Heart left ventricle (tissue), 16 donors: ENCODE measurements at regions not wholly inside any gene's neighbourhood (a gene's known extent, or its start where the extent isn't known, plus 50 kb on each side); places are given as distances from the start of the nearest gene placed in this dataset.

Experiments used
- ATAC-seq, 4 donors: fragments of 200-7000 bp; cut with Tn5 transposase; one replicate each; pipeline ENCODE4 v1.9.1; 2020 to 2022; ENCODE audit warnings: moderate library complexity in 4 of 4, mild to moderate bottlenecking in 3 of 4, moderate number of reproducible peaks in 1 of 4
- DNase-seq, 5 donors: peaks; one replicate each; pipeline ENCODE4 v3.0.0-alpha.2; 2020
- H3K27ac ChIP-seq, 12 donors: fragments of 200-600 bp; sonication (generic) in 4 of 12; one replicate each; pipeline versions ENCODE4 v1.5.0 to v1.8.0; 2016 to 2022; ENCODE audit warnings: mild to moderate bottlenecking in 2 of 12
- H3K27me3 ChIP-seq, 9 donors: fragments of 200-600 bp; sonication (generic) in 2 of 9; one replicate each; pipeline versions ENCODE4 v1.5.1 to v1.8.0; 2016 to 2022; ENCODE audit warnings: mild to moderate bottlenecking in 3 of 9
- H3K36me3 ChIP-seq, 9 donors: fragments of 200-600 bp; sonication (generic) in 2 of 9; one replicate each; pipeline versions ENCODE4 v1.5.0 to v1.8.0; 2018 to 2022; ENCODE audit warnings: mild to moderate bottlenecking in 2 of 9
- H3K4me1 ChIP-seq, 12 donors: fragments of 200-600 bp; sonication (generic) in 4 of 12; one replicate each; pipeline versions ENCODE4 v1.5.0 to v1.8.0; 2016 to 2022; ENCODE audit warnings: mild to moderate bottlenecking in 3 of 12
- H3K4me3 ChIP-seq, 12 donors: fragments of 200-600 bp; sonication (generic) in 4 of 12; one replicate each; pipeline versions ENCODE4 v1.5.0 to v1.8.0; 2017 to 2022; ENCODE audit warnings: mild to moderate bottlenecking in 9 of 12, moderate library complexity in 4 of 12
- H3K9me3 ChIP-seq, 12 donors: fragments of 200-600 bp; sonication (generic) in 4 of 12; one replicate each; pipeline versions ENCODE4 v1.5.0 to v1.8.0; 2016 to 2022; ENCODE audit warnings: mild to moderate bottlenecking in 1 of 12
- CTCF ChIP-seq, 12 donors: fragments of 200-600 bp; sonication (generic) in 4 of 12; IDR thresholded peaks; one replicate each; pipeline versions ENCODE4 v1.5.0 to v1.8.0; 2018 to 2022; ENCODE audit warnings: antibody characterized with exemption in 12 of 12, mild to moderate bottlenecking in 5 of 12
- POLR2A ChIP-seq, 2 donors: fragments of 450-650 bp; IDR thresholded peaks; one replicate each; pipeline ENCODE4 v1.6.1; 2017; ENCODE audit warnings: antibody characterized with exemption in 2 of 2, mild to moderate bottlenecking in 2 of 2, moderate library complexity in 2 of 2
- WGBS, 4 donors: extraction: QIAGEN DNeasy Blood & Tissue Kit in 2 of 4; methylation state at CpG; one replicate each; pipeline versions ENCODE4 v1.1.5 to v1.1.7; 2013 to 2018; 5-methylcytosine and 5-hydroxymethylcytosine counted together
- intact Hi-C, 10 donors: fragments of 100-400 bp; cut with DNase I; formaldehyde crosslinking; loops; one replicate each; pipeline versions ENCODE4 v1.11.1 to v1.14.2; 2022
- donor health status: ischemic (EF 13 %, LVEDD 7.1; RV severe dilation, severe dysfunction).
- donor health status: healthy with polysubstance abuse.
- donor health status: DM: no; HTN: yes; CAD: no.
- donor health status: DM: no; HTN: no; CAD: no.
- donor health status: ischemic (EF 25% LVEDD 6.9; RV normal size, moderate dysfunction).
- donor health status: ischemic (EF 25% LVEDD 5.7; RV mildly dilated, moderate dysfunction).
- donor health status: healthy.
- donor health status: DM: yes; HTN: yes; CAD: no.
- donor health status: ischemic (EF 35%, LVEDD 5.7; RV mildly dilated, moderate dysfunction).
- donor health status: nonischemic (EF 11% LVEDD 7.7; RV severe dilation, severe dysfunction).
- donor health status: DM: yes; HTN: yes; CAD: no.
- donor health status: PGD.
- donor health status: ischemic (EF 29% LVEDD 5.4; RV normal size, mild dysfunction).
- donor health status: nonischemic (EF 23%, LVEDD 6.1; RV moderate dilation, normal function).

- Histone ChIP-seq H3K9me3 (no peaks in the 10 kb centered on the region), H3K27me3 (no peaks in the 10 kb centered on the region), H3K4me3 (no peak overlapping the region), H3K4me1 (peaks cover 0 to 22% (median 14%) of the 10 kb centered on the region in 12 donors), H3K36me3 (no peaks in the 10 kb centered on the region), H3K27ac (no peak overlapping the region)
- WGBS, 4 donors = 91 to 94% (median 93%) methylated on average over 7 of the region's 7 CpGs
- ATAC-seq (no peak), DNase-seq (no peak)
- TF ChIP-seq CTCF (IDR thresholded peaks at IDR 0.05) = no peak
- no peak for TF ChIP-seq POLR2A (IDR thresholded peaks at IDR 0.05)
- intact Hi-C loops = loop anchor here in 4 of 10 donors (10.0 kb wide), 4 partner anchors 303 to 593 kb away; no protein-coding TSS in a partner anchor
Observed at GRCh38 chr6:138597336-138597735, 98.0 kb upstream of the NHSL1 start.

GRCh38 chr6:138598562-138599173, 99.4 kb upstream of the NHSL1 start:
- intact Hi-C loops = loop anchor here in 4 of 10 donors (10.0 kb wide), 4 partner anchors 304 to 594 kb away; no protein-coding TSS in a partner anchor
- H3K27me3 ChIP-seq = no peaks in the 10 kb centered on the region
- H3K4me1 ChIP-seq = peaks cover 0 to 17% (median 7%) of the 10 kb centered on the region in 12 donors
- WGBS, 4 donors = 92 to 96% (median 94%) methylated on average over 3 of the region's 3 CpGs
- H3K36me3 ChIP-seq = no peaks in the 10 kb centered on the region
- H3K4me3 ChIP-seq = no peak overlapping the region
- DNase-seq = no peak
- no peaks in the 10 kb centered on the region for H3K9me3 ChIP-seq
- TF ChIP-seq POLR2A (IDR thresholded peaks at IDR 0.05) = no peak
- no peak for TF ChIP-seq CTCF (IDR thresholded peaks at IDR 0.05)
- H3K27ac ChIP-seq = no peak overlapping the region
- no peak for ATAC-seq

- TF ChIP-seq CTCF (IDR thresholded peaks at IDR 0.05) (no peak), POLR2A (IDR thresholded peaks at IDR 0.05) (no peak)
- intact Hi-C loops = no loop called here
- no peak for ATAC-seq
- DNase-seq = no peak
- Histone ChIP-seq H3K27me3 (no peaks in the 10 kb centered on the region), H3K27ac (no peak overlapping the region), H3K4me3 (no peak overlapping the region), H3K36me3 (no peaks in the 10 kb centered on the region), H3K9me3 (no peaks in the 10 kb centered on the region), H3K4me1 (peaks cover 0 to 9% (median 0%) of the 10 kb centered on the region in 12 donors)
Observed at GRCh38 chr6:138600261-138600660, 101.0 kb upstream of the NHSL1 start.

- Histone ChIP-seq H3K27ac (no peak overlapping the region), H3K36me3 (no peaks in the 10 kb centered on the region), H3K9me3 (no peaks in the 10 kb centered on the region), H3K27me3 (no peaks in the 10 kb centered on the region), H3K4me3 (no peak overlapping the region), H3K4me1 (peaks cover 0 to 9% (median 0%) of the 10 kb centered on the region in 12 donors)
- ATAC-seq (no peak), DNase-seq (no peak)
- TF ChIP-seq POLR2A (IDR thresholded peaks at IDR 0.05) = no peak
- TF ChIP-seq CTCF (IDR thresholded peaks at IDR 0.05) = no peak
- intact Hi-C loops = no loop called here
Observed at GRCh38 chr6:138600726-138601125, 101.4 kb upstream of the NHSL1 start.
